Lower leg skin (tissue), 4 donors: ENCODE measurements at regions not wholly inside any gene's neighbourhood (a gene's known extent, or its start where the extent isn't known, plus 50 kb on each side); places are given as distances from the start of the nearest gene placed in this dataset.
"Not testable (repeated sequence)": the region's sequence is repeated elsewhere in the genome, so short reads cannot be mapped to it uniquely, and the experiment has no call there.

Source experiments
- DNase-seq, 2 donors: peaks; one replicate each; pipeline ENCODE4 v3.0.0-alpha.2; 2019; ENCODE audit warnings: low spot score in 2 of 2
- H3K4me3 ChIP-seq: fragments of 200-600 bp; sonication (generic); 2 replicates; pipeline ENCODE4 v1.5.1; 2017; ENCODE audit warnings: mild to moderate bottlenecking, low read depth; ENCODE audit not compliant: poor library complexity, severe bottlenecking
- CTCF ChIP-seq, 3 donors: fragments of 450-650 bp; IDR thresholded peaks; one replicate each; pipeline ENCODE4 v1.5.1; 2016; ENCODE audit warnings: antibody characterized with exemption in 3 of 3, mild to moderate bottlenecking in 3 of 3, moderate library complexity in 2 of 3
- POLR2A ChIP-seq, 2 donors: fragments of 450-650 bp; IDR thresholded peaks; one replicate each; pipeline ENCODE4 v1.6.1; 2016 to 2017; ENCODE audit warnings: antibody characterized with exemption in 2 of 2, mild to moderate bottlenecking in 1 of 2, moderate library complexity in 1 of 2
- WGBS, 2 donors: methylation state at CpG; one replicate each; pipeline ENCODE4 v1.1.5; 2018; 5-methylcytosine and 5-hydroxymethylcytosine counted together
- intact Hi-C: fragments of 100-400 bp; cut with DNase I; formaldehyde crosslinking; loops from one replicate; pipeline ENCODE4 v1.15.0; 2023; ENCODE audit warnings: low total_unique reads

DNA sequence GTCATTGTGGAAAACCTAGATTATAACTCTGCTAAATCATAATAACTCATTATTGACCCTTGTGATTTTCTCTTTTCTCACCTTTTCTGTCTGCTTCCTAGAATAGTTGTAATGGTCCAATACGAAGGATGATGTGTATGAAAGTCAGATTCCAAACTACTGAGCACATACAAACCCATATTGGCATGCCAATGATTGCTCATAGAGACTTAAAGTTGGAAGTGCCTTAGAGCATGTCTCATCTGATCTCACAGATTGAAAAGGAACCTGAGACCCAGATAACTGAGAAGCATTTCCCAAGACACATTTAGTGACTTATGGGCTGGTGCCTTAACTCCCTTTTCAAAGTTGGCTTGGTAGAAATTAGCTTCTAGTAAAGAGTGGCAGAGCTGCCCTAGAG, 594.3 kb downstream of the REEP3 start:
- no peak for DNase-seq
- intact Hi-C loops = no loop called here
- no peak overlapping the region for H3K4me3 ChIP-seq
- 59 to 61% methylated on average over 1 of the region's 1 CpG for WGBS, 2 donors
- TF ChIP-seq CTCF (IDR thresholded peaks at IDR 0.05) = no peak

DNA sequence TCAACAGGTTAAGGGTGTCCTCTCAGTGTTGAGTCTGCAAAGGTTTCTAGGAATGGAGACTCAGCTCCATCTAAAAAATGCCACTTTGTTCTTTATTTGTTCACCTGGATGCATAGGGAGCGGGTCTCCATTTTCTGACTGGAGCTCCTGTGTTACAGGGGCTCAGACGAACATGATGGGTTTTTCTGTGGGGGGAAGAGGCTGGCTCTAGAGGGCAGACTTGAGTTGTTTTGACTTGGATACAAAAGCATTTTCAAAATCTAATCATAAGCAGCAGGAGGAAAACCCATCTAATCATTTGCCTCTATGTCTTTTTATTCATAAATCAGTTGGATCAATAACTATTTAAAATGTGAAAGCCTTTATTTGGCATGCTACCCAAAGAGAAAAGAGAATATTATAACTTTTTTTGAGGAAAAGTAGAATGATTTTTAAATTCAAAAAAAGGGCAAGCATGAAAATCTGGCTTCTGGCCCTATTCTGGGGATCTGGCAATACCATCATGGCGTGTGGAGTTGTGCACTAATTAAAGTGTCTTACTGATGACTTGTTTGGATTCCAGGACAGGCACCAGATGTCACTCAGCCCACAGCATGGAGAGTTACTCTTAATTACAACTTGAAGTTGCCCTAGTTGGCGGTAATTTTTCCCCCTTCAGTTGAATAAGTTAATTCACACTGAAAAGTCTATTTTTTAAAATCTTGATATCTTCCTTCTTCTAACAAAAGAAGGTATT, 594.9 kb downstream of the REEP3 start:
- 62 to 63% methylated on average over 4 of the region's 4 CpGs for WGBS, 2 donors
- intact Hi-C loops = no loop called here

DNA sequence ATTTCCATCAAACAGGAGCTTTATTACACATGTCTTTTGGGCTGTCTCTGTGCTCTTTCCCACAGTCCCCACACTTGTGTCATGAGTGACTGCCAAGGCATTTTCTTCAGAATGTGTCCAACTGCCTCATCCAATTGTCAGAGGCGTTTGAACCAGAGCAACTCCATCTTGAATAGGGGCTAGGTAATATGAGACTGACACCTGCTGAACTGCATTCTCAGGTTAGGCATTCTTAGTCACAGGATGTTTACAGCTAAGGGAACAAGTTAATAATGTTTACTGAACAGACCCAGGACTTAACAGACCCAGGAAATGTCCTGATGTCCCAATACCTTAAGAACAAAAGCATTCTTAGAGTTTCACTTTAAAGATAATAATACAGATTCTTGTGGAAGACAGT, 595.5 kb downstream of the REEP3 start:
- 44 to 58% methylated on average over 1 of the region's 1 CpG for WGBS, 2 donors
- no peak for DNase-seq
- intact Hi-C loops = no loop called here
- H3K4me3 ChIP-seq = no peak overlapping the region
- no peak for TF ChIP-seq POLR2A (IDR thresholded peaks at IDR 0.05)
- TF ChIP-seq CTCF (IDR thresholded peaks at IDR 0.05) = no peak

More for the DNA sequence above, 594.9 kb downstream of the REEP3 start:
- no peak overlapping the region for H3K4me3 ChIP-seq
- no peak for DNase-seq
- TF ChIP-seq POLR2A (IDR thresholded peaks at IDR 0.05) = no peak
- TF ChIP-seq CTCF (IDR thresholded peaks at IDR 0.05) = no peak

GRCh38 chr10:64118736-64119135, 597.5 kb downstream of the REEP3 start:
- no peak overlapping the region for H3K4me3 ChIP-seq
- intact Hi-C loops = no loop called here
- WGBS, 2 donors = 68% methylated on average over 2 of the region's 2 CpGs
- DNase-seq = no peak
- TF ChIP-seq POLR2A (IDR thresholded peaks at IDR 0.05) = no peak
- TF ChIP-seq CTCF (IDR thresholded peaks at IDR 0.05) = no peak

DNA sequence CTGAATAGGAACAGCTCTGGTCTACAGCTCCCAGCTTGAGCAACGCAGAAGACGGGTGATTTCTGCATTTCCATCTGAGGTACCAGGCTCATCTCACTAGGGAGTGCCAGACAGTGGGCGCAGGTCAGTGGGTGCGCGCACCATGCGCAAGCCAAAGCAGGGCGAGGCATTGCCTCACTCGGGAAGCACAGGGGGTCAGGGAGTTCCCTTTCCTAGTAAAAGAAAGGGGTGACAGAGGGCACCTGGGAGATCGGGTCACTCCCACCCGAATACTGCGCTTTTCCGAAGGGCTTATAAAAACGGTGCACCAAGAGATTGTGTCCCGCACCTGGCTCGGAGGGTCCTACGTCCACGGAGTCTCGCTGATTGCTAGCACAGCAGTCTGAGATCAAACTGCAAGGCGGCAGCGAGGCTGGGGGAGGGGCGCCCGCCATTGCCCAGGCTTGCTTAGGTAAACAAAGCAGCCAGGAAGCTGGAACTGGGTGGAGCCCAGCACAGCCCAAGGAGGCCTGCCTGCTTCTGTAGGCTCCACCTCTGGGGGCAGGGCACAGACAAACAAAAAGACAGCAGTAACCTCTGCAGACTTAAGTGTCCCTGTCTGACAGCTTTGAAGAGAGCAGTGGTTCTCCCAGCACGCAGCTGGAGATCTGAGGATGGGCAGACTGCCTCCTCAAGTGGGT, 599.2 kb downstream of the REEP3 start:
- H3K4me3 ChIP-seq, DNase-seq, intact Hi-C loops: not testable (repeated sequence)
- WGBS, 2 donors = 87 to 88% methylated on average over 22 to 23 of the region's 23 CpGs

DNA sequence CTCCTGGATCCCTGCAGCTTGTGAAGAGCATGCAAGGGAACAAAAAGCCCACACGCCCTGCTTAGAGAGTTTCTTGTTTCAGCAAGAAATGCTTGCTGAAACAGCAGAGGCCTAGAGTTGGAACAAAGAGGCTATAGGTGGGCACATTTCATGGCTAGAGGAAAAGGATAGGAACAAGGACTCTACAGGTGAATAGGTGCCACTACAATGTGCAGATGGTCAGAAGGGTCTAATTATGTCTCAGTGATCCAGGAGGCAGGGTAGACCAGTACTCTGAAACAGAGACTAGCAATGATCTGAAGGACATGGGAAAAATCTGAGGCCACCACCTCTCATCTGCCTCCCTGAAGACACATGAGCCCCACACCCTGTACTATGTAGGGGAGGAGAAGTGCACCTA, 609.0 kb downstream of the REEP3 start:
- DNase-seq = no peak
- H3K4me3 ChIP-seq = no peak overlapping the region
- intact Hi-C loops = no loop called here
- 71 to 80% methylated on average over 1 of the region's 1 CpG for WGBS, 2 donors
- TF ChIP-seq POLR2A (IDR thresholded peaks at IDR 0.05) (no peak), CTCF (IDR thresholded peaks at IDR 0.05) (no peak)
